Subcutaneous abdominal adipose tissue (tissue), 5 donors: ENCODE measurements at regions not wholly inside any gene's neighbourhood (a gene's known extent, or its start where the extent isn't known, plus 50 kb on each side); places are given as distances from the start of the nearest gene placed in this dataset.

Experiments
- H3K27ac ChIP-seq: one replicate; pipeline ENCODE4 v1.7.0; 2013; ENCODE audit warnings: low read depth, mild to moderate bottlenecking, inconsistent platforms, low read length, moderate library complexity
- H3K27me3 ChIP-seq, 5 donors: one replicate each; pipeline ENCODE4 v1.7.0; 2013; ENCODE audit warnings: low read length in 5 of 5, inconsistent platforms in 1 of 5; ENCODE audit not compliant: control insufficient read depth in 5 of 5, insufficient read depth in 4 of 5
- H3K36me3 ChIP-seq, 5 donors: one replicate each; pipeline ENCODE4 v1.7.0; 2013; ENCODE audit warnings: low read length in 5 of 5; ENCODE audit not compliant: control insufficient read depth in 5 of 5, insufficient read depth in 5 of 5
- H3K4me1 ChIP-seq, 5 donors: one replicate each; pipeline ENCODE4 v1.7.0; 2013; ENCODE audit warnings: low read length in 5 of 5, mild to moderate bottlenecking in 3 of 5, moderate library complexity in 1 of 5; ENCODE audit not compliant: control insufficient read depth in 5 of 5, insufficient read depth in 5 of 5
- H3K4me3 ChIP-seq, 5 donors: one replicate each; pipeline ENCODE4 v1.7.0; 2013; ENCODE audit warnings: low read length in 5 of 5, low read depth in 1 of 5
- H3K9ac ChIP-seq, 5 donors: one replicate each; pipeline ENCODE4 v1.7.0; 2013; ENCODE audit warnings: low read length in 5 of 5, mild to moderate bottlenecking in 4 of 5, moderate library complexity in 3 of 5
- H3K9me3 ChIP-seq, 5 donors: one replicate each; pipeline ENCODE4 v1.7.0; 2013; ENCODE audit warnings: low read length in 5 of 5; ENCODE audit not compliant: control insufficient read depth in 5 of 5
- donor health status: healthy.
- donor health status: healthy.
- donor health status: healthy.
- donor health status: healthy.
- donor health status: healthy.

GRCh38 chr14:100638211-100638855 is 51.1 kb upstream of the BEGAIN start:
- Histone ChIP-seq H3K27me3 (peaks cover 3 to 17% (median 10%) of the 10 kb centered on the region in 5 donors), H3K27ac (no peak overlapping the region), H3K4me1 (no peaks in the 10 kb centered on the region), H3K4me3 (no peak overlapping the region), H3K9me3 (no peaks in the 10 kb centered on the region), H3K9ac (no peak overlapping the region), H3K36me3 (no peaks in the 10 kb centered on the region)

GRCh38 chr14:100639280-100639679 is 52.1 kb upstream of the BEGAIN start:
- H3K27me3 ChIP-seq = peaks cover 0 to 15% (median 6%) of the 10 kb centered on the region in 5 donors
- no peak overlapping the region for H3K27ac ChIP-seq
- H3K4me1 ChIP-seq = no peaks in the 10 kb centered on the region
- no peak overlapping the region for H3K9ac ChIP-seq
- H3K9me3 ChIP-seq = no peaks in the 10 kb centered on the region
- no peaks in the 10 kb centered on the region for H3K36me3 ChIP-seq
- no peak overlapping the region for H3K4me3 ChIP-seq

GRCh38 chr14:100640471-100641273 is 53.5 kb upstream of the BEGAIN start:
- H3K4me1 ChIP-seq = peaks cover 0 to 5% (median 4%) of the 10 kb centered on the region in 5 donors
- H3K27ac ChIP-seq = no peak overlapping the region
- peaks cover 0 to 14% (median 3%) of the 10 kb centered on the region in 5 donors for H3K27me3 ChIP-seq
- no peaks in the 10 kb centered on the region for H3K36me3 ChIP-seq
- H3K9me3 ChIP-seq = no peaks in the 10 kb centered on the region
- H3K9ac ChIP-seq = no peak overlapping the region
- no peak overlapping the region for H3K4me3 ChIP-seq

- Histone ChIP-seq H3K4me3 (no peak overlapping the region), H3K36me3 (no peaks in the 10 kb centered on the region), H3K27me3 (peaks cover 0 to 11% (median 3%) of the 10 kb centered on the region in 5 donors), H3K4me1 (peaks cover 0 to 5% (median 5%) of the 10 kb centered on the region in 5 donors), H3K27ac (no peak overlapping the region), H3K9ac (no peak overlapping the region), H3K9me3 (peaks cover 0 to 3% (median 0%) of the 10 kb centered on the region in 5 donors)
Measured at GRCh38 chr14:100641274-100641860, 54.1 kb upstream of the BEGAIN start.

- no peak overlapping the region for H3K4me3 ChIP-seq
- H3K27me3 ChIP-seq = peaks cover 0 to 8% (median 3%) of the 10 kb centered on the region in 5 donors
- H3K9me3 ChIP-seq = peaks cover 0 to 3% (median 0%) of the 10 kb centered on the region in 5 donors
- H3K27ac ChIP-seq = no peak overlapping the region
- H3K4me1 ChIP-seq = peaks cover 0 to 5% (median 5%) of the 10 kb centered on the region in 5 donors
- no peak overlapping the region for H3K9ac ChIP-seq
- no peaks in the 10 kb centered on the region for H3K36me3 ChIP-seq
Measured at GRCh38 chr14:100643426-100643825, 56.2 kb upstream of the BEGAIN start.

- Histone ChIP-seq H3K9me3 (peaks cover 0 to 3% (median 0%) of the 10 kb centered on the region in 5 donors), H3K36me3 (no peaks in the 10 kb centered on the region), H3K27me3 (peaks cover 0 to 8% (median 3%) of the 10 kb centered on the region in 5 donors), H3K9ac (no peak overlapping the region), H3K4me1 (peaks cover 0 to 5% (median 5%) of the 10 kb centered on the region in 5 donors), H3K27ac (no peak overlapping the region), H3K4me3 (no peak overlapping the region)
Measured at GRCh38 chr14:100644383-100644782, 57.2 kb upstream of the BEGAIN start.

- Histone ChIP-seq H3K9me3 (peaks cover 0 to 3% (median 0%) of the 10 kb centered on the region in 5 donors), H3K9ac (no peak overlapping the region), H3K27me3 (peaks cover 0 to 8% (median 1%) of the 10 kb centered on the region in 5 donors), H3K4me3 (no peak overlapping the region), H3K36me3 (no peaks in the 10 kb centered on the region), H3K4me1 (peaks cover 0 to 5% (median 5%) of the 10 kb centered on the region in 5 donors), H3K27ac (no peak overlapping the region)
Measured at GRCh38 chr14:100644784-100645183, 57.6 kb upstream of the BEGAIN start.

GRCh38 chr14:100645196-100645981 is 58.2 kb upstream of the BEGAIN start:
- Histone ChIP-seq H3K27ac (no peak overlapping the region), H3K4me3 (no peak overlapping the region), H3K4me1 (peaks cover 0 to 5% (median 5%) of the 10 kb centered on the region in 5 donors), H3K9ac (no peak overlapping the region), H3K27me3 (peaks cover 0 to 7% (median 0%) of the 10 kb centered on the region in 5 donors), H3K9me3 (peaks cover 0 to 3% (median 0%) of the 10 kb centered on the region in 5 donors), H3K36me3 (no peaks in the 10 kb centered on the region)

GRCh38 chr14:100645982-100646314 is 58.7 kb upstream of the BEGAIN start:
- Histone ChIP-seq H3K27ac (no peak overlapping the region), H3K9ac (no peak overlapping the region)

More at GRCh38 chr14:100645982-100646314, 58.7 kb upstream of the BEGAIN start:
- H3K27me3 ChIP-seq = peaks cover 0 to under 1% (median 0%) of the 10 kb centered on the region in 5 donors
- no peaks in the 10 kb centered on the region for H3K36me3 ChIP-seq
- peaks cover 0 to 5% (median 5%) of the 10 kb centered on the region in 5 donors for H3K4me1 ChIP-seq
- peaks cover 0 to 3% (median 0%) of the 10 kb centered on the region in 5 donors for H3K9me3 ChIP-seq
- no peak overlapping the region for H3K4me3 ChIP-seq
